GM23338 (cell line): ENCODE measurements at regions not wholly inside any gene's neighbourhood (a gene's known extent, or its start where the extent isn't known, plus 50 kb on each side); places are given as distances from the start of the nearest gene placed in this dataset.

Experiments
- ATAC-seq: fragments of 200-7000 bp; cut with Tn5 transposase; 3 replicates; pipeline ENCODE4 v1.9.1; 2020
- DNase-seq: peaks from one replicate; pipeline ENCODE4 v3.0.0-alpha.2; 2015; ENCODE audit warnings: low spot score
- H2AFZ ChIP-seq: fragments of 200-600 bp; sonication (generic); 2 replicates; pipeline ENCODE4 v1.8.0; 2016; ENCODE audit warnings: antibody characterized with exemption, mild to moderate bottlenecking, moderate library complexity
- H3F3A ChIP-seq: fragments of 200-600 bp; sonication (generic); replicated peaks from 2 replicates; pipeline ENCODE4 v1.8.0; 2017; ENCODE audit warnings: antibody characterized with exemption, mixed run types, low read depth
- H3K27ac ChIP-seq: fragments of 200-600 bp; sonication (generic); 2 replicates; pipeline ENCODE4 v1.6.1; 2016; ENCODE audit warnings: low read depth
- H3K27me3 ChIP-seq: fragments of 200-600 bp; sonication (generic); 2 replicates; pipeline ENCODE4 v1.8.0; 2016; ENCODE audit warnings: mild to moderate bottlenecking, mixed run types, moderate library complexity; ENCODE audit not compliant: insufficient read depth
- H3K36me3 ChIP-seq: fragments of 200-600 bp; sonication (generic); 2 replicates; pipeline ENCODE4 v1.8.0; 2016; ENCODE audit warnings: mild to moderate bottlenecking; ENCODE audit not compliant: insufficient read depth
- H3K4me1 ChIP-seq: fragments of 200-600 bp; sonication (generic); 2 replicates; pipeline ENCODE4 v1.8.0; 2016; ENCODE audit warnings: mild to moderate bottlenecking, moderate library complexity; ENCODE audit not compliant: insufficient read depth
- H3K4me2 ChIP-seq: fragments of 200-600 bp; sonication (generic); 2 replicates; pipeline ENCODE4 v1.7.1; 2017; ENCODE audit warnings: mixed run types
- H3K4me3 ChIP-seq: fragments of 200-600 bp; sonication (generic); 2 replicates; pipeline ENCODE4 v1.6.1; 2016; ENCODE audit warnings: mixed run types
- H3K79me2 ChIP-seq: fragments of 200-600 bp; sonication (generic); replicated peaks from 2 replicates; pipeline ENCODE4 v1.8.0; 2017; ENCODE audit warnings: mild to moderate bottlenecking; ENCODE audit not compliant: insufficient read depth
- H3K9me2 ChIP-seq: fragments of 200-600 bp; sonication (generic); 2 replicates; pipeline ENCODE4 v1.8.0; 2017; ENCODE audit not compliant: insufficient read depth
- H4K20me1 ChIP-seq: fragments of 200-600 bp; sonication (generic); replicated peaks from 2 replicates; pipeline ENCODE4 v1.8.0; 2017; ENCODE audit warnings: mild to moderate bottlenecking; ENCODE audit not compliant: insufficient read depth
- H3K27ac Mint-ChIP-seq: 2 replicates; pipeline ENCODE4 v1.8.0; 2020; ENCODE audit warnings: inconsistent platforms, mild to moderate bottlenecking, moderate library complexity, mixed read lengths
- H3K27me3 Mint-ChIP-seq: 3 replicates; pipeline ENCODE4 v1.8.0; 2022; ENCODE audit warnings: low read depth, mild to moderate bottlenecking, moderate library complexity, mixed read lengths, inconsistent platforms; ENCODE audit not compliant: insufficient read depth, poor library complexity
- H3K36me3 Mint-ChIP-seq: 3 replicates; pipeline ENCODE4 v1.8.0; 2021; ENCODE audit warnings: low read depth, mild to moderate bottlenecking, inconsistent platforms, moderate library complexity, mixed read lengths
- H3K4me1 Mint-ChIP-seq: 3 replicates; pipeline ENCODE4 v1.8.0; 2020; ENCODE audit warnings: mild to moderate bottlenecking, inconsistent platforms, mixed read lengths
- H3K4me3 Mint-ChIP-seq: 3 replicates; pipeline ENCODE4 v1.8.0; 2021; ENCODE audit warnings: moderate library complexity, mild to moderate bottlenecking, inconsistent platforms, mixed read lengths
- H3K9me3 Mint-ChIP-seq: 3 replicates; pipeline ENCODE4 v1.8.0; 2020; ENCODE audit warnings: moderate library complexity, mild to moderate bottlenecking, inconsistent platforms, mixed read lengths
- CREB1 ChIP-seq: fragments of 250-450 bp; sonication (Bioruptor Pico); IDR thresholded peaks from 2 replicates; pipeline ENCODE4 v1.5.0; 2020; ENCODE audit warnings: low read depth, mild to moderate bottlenecking, moderate library complexity
- EZH2 ChIP-seq: fragments of 200-600 bp; sonication (generic); IDR thresholded peaks from one replicate; pipeline ENCODE4 v1.8.0; 2017; ENCODE audit warnings: antibody characterized with exemption, mild to moderate bottlenecking, low read depth; ENCODE audit not compliant: unreplicated experiment
- EZH2phosphoT487 ChIP-seq: fragments of 200-600 bp; sonication (generic); IDR thresholded peaks from one replicate; pipeline ENCODE4 v1.8.1; 2018; ENCODE audit warnings: antibody characterized with exemption; ENCODE audit not compliant: unreplicated experiment
- NANOG ChIP-seq: IDR thresholded peaks from 2 replicates; pipeline ENCODE4 v1.6.1; 2016; ENCODE audit warnings: antibody characterized with exemption, borderline replicate concordance
- POLR2AphosphoS5 ChIP-seq: IDR thresholded peaks from 2 replicates; pipeline ENCODE4 v1.6.1; 2016; ENCODE audit warnings: antibody characterized with exemption, low read depth
- REST ChIP-seq: IDR thresholded peaks from one replicate; pipeline ENCODE4 v1.6.1; 2018; ENCODE audit warnings: antibody characterized with exemption; ENCODE audit not compliant: unreplicated experiment
- STAT1 ChIP-seq: IDR thresholded peaks from one replicate; pipeline ENCODE4 v1.6.1; 2016; ENCODE audit warnings: antibody characterized with exemption; ENCODE audit not compliant: unreplicated experiment
- ZNF114 ChIP-seq: fragments of 250-450 bp; sonication (Bioruptor Pico); IDR thresholded peaks from 2 replicates; pipeline ENCODE4 v1.5.0; 2020; ENCODE audit warnings: mild to moderate bottlenecking, moderate library complexity
- ZNF331 ChIP-seq: fragments of 250-450 bp; sonication (Bioruptor Pico); IDR thresholded peaks from 2 replicates; pipeline ENCODE4 v1.5.0; 2020; ENCODE audit warnings: low read depth, mild to moderate bottlenecking, moderate library complexity
- TF ChIP-seq, protein P1 (sequence below), 2 experiments: fragments of 200-600 bp in 1 of 2; sonication (generic) in 1 of 2; conservative IDR thresholded peaks; 2 replicates each; pipeline versions ENCODE4 v1.5.1 to v1.6.1; 2016 to 2017; ENCODE audit warnings: antibody characterized with exemption in 2 of 2, low read depth in 2 of 2, mild to moderate bottlenecking in 2 of 2, moderate library complexity in 1 of 2
- TF ChIP-seq, protein P2 (sequence below): IDR thresholded peaks from 2 replicates; pipeline ENCODE4 v1.6.1; 2016; ENCODE audit warnings: antibody characterized with exemption
- TF ChIP-seq, protein P3 (sequence below): fragments of 250-450 bp; sonication (Bioruptor Pico); IDR thresholded peaks from 2 replicates; pipeline ENCODE4 v1.5.0; 2020; ENCODE audit warnings: mild to moderate bottlenecking, moderate library complexity

DNA sequence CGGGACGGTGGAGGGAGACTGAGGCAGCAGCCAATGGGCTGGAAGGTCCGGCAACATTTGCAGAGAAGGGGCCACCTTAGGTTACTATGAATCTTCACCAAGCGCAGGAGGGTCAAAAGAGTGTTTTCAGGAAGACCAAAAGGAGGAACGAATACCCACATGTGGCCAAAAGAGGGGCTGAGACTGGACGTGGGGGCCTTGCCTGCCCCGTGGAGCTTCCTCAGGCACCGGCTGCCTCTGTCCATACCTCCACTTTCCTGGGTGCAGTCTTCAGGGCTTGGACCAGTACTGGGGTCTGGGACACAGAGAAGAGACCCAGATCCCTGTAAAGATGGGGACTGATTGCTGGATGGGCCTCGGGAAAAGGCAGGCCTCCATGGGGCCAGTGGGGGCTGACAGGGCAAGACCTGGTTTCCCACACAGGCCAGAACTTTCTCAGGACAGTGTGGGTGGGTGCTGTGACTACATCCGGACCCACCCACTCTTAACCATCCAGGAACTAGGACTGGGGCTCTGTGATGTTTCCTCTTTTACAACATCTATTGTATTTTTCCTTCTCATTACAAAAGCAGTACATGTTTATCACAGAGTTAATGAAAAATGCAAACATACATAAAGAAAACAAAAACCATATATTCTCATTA, 294.7 kb downstream of the ZSWIM6 start:
- Histone ChIP-seq H3F3A (no peaks in the 10 kb centered on the region), H3K27ac (no peak overlapping the region), H2AFZ (peak overlapping the region; percentile 97; the same call in 1 of the 2 replicates), H3K4me2 (peak overlapping the region; percentile 92), H3K4me3 (peak overlapping the region; percentile 78), H3K27me3 (no peaks in the 10 kb centered on the region), H3K9me2 (no peaks in the 10 kb centered on the region), H3K79me2 (no peaks in the 10 kb centered on the region), H3K36me3 (no peaks in the 10 kb centered on the region), H4K20me1 (no peaks in the 10 kb centered on the region), H3K4me1 (peaks cover 20% of the 10 kb centered on the region)
- H3K4me1 Mint-ChIP-seq = peaks cover 24% of the 10 kb centered on the region
- H3K36me3 Mint-ChIP-seq = no peaks in the 10 kb centered on the region
- peak overlapping the region; percentile 73 for H3K4me3 Mint-ChIP-seq
- no peaks in the 10 kb centered on the region for H3K9me3 Mint-ChIP-seq
- ATAC-seq = peak; percentile 3; the same call in 1 of the 3 replicates
- no peak for TF ChIP-seq EZH2
- TF ChIP-seq ZNF114 (CRISPR knock-in tag) = no peak
- no peak for TF ChIP-seq STAT1
- TF ChIP-seq EZH2phosphoT487 = no peak
- TF ChIP-seq, protein P1, sequence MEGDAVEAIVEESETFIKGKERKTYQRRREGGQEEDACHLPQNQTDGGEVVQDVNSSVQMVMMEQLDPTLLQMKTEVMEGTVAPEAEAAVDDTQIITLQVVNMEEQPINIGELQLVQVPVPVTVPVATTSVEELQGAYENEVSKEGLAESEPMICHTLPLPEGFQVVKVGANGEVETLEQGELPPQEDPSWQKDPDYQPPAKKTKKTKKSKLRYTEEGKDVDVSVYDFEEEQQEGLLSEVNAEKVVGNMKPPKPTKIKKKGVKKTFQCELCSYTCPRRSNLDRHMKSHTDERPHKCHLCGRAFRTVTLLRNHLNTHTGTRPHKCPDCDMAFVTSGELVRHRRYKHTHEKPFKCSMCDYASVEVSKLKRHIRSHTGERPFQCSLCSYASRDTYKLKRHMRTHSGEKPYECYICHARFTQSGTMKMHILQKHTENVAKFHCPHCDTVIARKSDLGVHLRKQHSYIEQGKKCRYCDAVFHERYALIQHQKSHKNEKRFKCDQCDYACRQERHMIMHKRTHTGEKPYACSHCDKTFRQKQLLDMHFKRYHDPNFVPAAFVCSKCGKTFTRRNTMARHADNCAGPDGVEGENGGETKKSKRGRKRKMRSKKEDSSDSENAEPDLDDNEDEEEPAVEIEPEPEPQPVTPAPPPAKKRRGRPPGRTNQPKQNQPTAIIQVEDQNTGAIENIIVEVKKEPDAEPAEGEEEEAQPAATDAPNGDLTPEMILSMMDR (conservative IDR thresholded peaks at IDR 0.05; ENCODE audit: low read depth in 2 of 2) = no peak
- no peak for TF ChIP-seq POLR2AphosphoS5
- TF ChIP-seq NANOG = no peak
- TF ChIP-seq, protein P2, sequence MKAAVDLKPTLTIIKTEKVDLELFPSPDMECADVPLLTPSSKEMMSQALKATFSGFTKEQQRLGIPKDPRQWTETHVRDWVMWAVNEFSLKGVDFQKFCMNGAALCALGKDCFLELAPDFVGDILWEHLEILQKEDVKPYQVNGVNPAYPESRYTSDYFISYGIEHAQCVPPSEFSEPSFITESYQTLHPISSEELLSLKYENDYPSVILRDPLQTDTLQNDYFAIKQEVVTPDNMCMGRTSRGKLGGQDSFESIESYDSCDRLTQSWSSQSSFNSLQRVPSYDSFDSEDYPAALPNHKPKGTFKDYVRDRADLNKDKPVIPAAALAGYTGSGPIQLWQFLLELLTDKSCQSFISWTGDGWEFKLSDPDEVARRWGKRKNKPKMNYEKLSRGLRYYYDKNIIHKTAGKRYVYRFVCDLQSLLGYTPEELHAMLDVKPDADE = no peak
- no peak for TF ChIP-seq ZNF331 (CRISPR knock-in tag)
- TF ChIP-seq CREB1 = no peak
- TF ChIP-seq, protein P3, sequence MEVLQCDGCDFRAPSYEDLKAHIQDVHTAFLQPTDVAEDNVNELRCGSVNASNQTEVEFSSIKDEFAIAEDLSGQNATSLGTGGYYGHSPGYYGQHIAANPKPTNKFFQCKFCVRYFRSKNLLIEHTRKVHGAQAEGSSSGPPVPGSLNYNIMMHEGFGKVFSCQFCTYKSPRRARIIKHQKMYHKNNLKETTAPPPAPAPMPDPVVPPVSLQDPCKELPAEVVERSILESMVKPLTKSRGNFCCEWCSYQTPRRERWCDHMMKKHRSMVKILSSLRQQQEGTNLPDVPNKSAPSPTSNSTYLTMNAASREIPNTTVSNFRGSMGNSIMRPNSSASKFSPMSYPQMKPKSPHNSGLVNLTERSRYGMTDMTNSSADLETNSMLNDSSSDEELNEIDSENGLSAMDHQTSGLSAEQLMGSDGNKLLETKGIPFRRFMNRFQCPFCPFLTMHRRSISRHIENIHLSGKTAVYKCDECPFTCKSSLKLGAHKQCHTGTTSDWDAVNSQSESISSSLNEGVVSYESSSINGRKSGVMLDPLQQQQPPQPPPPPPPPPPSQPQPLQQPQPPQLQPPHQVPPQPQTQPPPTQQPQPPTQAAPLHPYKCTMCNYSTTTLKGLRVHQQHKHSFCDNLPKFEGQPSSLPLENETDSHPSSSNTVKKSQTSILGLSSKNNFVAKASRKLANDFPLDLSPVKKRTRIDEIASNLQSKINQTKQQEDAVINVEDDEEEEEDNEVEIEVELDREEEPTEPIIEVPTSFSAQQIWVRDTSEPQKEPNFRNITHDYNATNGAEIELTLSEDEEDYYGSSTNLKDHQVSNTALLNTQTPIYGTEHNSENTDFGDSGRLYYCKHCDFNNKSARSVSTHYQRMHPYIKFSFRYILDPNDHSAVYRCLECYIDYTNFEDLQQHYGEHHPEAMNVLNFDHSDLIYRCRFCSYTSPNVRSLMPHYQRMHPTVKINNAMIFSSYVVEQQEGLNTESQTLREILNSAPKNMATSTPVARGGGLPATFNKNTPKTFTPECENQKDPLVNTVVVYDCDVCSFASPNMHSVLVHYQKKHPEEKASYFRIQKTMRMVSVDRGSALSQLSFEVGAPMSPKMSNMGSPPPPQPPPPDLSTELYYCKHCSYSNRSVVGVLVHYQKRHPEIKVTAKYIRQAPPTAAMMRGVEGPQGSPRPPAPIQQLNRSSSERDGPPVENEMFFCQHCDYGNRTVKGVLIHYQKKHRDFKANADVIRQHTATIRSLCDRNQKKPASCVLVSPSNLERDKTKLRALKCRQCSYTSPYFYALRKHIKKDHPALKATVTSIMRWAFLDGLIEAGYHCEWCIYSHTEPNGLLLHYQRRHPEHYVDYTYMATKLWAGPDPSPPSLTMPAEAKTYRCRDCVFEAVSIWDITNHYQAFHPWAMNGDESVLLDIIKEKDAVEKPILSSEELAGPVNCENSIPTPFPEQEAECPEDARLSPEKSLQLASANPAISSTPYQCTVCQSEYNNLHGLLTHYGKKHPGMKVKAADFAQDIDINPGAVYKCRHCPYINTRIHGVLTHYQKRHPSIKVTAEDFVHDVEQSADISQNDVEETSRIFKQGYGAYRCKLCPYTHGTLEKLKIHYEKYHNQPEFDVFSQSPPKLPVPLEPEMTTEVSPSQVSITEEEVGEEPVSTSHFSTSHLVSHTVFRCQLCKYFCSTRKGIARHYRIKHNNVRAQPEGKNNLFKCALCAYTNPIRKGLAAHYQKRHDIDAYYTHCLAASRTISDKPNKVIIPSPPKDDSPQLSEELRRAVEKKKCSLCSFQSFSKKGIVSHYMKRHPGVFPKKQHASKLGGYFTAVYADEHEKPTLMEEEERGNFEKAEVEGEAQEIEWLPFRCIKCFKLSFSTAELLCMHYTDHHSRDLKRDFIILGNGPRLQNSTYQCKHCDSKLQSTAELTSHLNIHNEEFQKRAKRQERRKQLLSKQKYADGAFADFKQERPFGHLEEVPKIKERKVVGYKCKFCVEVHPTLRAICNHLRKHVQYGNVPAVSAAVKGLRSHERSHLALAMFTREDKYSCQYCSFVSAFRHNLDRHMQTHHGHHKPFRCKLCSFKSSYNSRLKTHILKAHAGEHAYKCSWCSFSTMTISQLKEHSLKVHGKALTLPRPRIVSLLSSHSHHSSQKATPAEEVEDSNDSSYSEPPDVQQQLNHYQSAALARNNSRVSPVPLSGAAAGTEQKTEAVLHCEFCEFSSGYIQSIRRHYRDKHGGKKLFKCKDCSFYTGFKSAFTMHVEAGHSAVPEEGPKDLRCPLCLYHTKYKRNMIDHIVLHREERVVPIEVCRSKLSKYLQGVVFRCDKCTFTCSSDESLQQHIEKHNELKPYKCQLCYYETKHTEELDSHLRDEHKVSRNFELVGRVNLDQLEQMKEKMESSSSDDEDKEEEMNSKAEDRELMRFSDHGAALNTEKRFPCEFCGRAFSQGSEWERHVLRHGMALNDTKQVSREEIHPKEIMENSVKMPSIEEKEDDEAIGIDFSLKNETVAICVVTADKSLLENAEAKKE (CRISPR knock-in tag) = no peak
- no peak for TF ChIP-seq REST
- peaks cover 9% of the 10 kb centered on the region for H3K27me3 Mint-ChIP-seq
- DNase-seq = no peak
- H3K27ac Mint-ChIP-seq = no peak overlapping the region
